GM21447 (cell line): ENCODE measurements at regions not wholly inside any gene's neighbourhood (a gene's known extent, or its start where the extent isn't known, plus 50 kb on each side); places are given as distances from the start of the nearest gene placed in this dataset.
"Not testable (repeated sequence)": the region's sequence is repeated elsewhere in the genome, so short reads cannot be mapped to it uniquely, and the experiment has no call there.

Experiments
- ATAC-seq: cut with Tn5 transposase; IDR thresholded peaks from one replicate; pipeline ENCODE4 v1.9.1; 2021; ENCODE audit not compliant: unreplicated experiment

DNA sequence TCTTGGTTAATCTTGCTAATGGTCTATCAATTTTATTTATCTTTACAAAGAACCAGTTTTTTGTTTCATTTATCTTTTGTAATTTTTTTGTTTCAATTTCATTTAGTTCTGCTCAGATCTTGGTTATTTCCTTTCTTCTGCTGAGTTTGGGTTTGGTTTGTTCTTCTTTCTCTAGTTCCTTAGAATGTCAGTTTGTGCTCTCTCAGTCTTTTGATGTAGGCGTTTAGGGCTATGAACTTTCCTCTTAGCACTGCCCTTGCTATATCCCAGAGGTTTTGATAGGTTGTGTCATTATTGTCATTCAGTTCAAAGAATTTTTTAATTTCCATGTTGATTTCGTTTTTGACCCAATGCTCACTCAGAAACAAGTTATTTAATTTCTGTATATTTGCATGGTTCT is 97.1 kb upstream of the CHST15 start:
- ATAC-seq: not testable (repeated sequence)

DNA sequence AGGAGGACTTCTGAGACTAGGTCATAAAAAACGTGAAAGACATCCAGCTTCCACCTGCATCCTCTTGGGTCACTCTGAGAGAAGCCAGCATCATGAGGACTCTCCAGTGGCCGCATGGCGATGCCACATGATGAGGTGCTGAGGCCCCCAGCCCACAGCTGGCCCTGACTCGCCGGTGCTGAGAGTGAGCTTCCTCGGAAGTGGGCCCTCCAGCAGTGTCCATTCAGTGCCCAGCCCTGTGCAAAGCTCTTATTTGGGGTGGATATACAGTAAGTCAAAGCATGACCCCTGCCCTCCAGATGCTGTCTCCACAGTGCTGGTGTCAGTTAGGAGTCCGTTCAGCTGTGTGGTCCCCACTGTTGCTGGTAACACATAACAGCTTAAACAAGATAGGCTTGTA is 93.6 kb upstream of the CHST15 start:
- ATAC-seq: no peak

DNA sequence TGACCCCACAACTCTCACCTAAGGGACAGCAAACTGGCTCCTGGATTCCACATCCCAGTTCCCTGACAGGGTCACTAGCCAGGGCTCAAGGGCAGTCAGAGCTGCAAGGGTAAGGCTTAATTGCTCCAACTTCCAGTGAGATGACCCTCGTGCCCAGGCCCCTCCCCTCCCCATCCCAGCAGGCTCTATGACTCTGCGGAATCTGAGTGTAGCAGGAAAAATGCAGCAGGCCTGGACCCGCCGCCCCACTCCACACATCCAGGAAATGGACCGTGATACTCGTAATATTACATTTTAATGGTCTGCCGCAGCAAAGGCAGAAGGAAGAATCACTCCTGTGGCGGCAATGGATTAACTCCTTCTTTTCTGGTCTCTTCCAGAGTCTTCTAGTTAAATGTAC is 91.7 kb upstream of the CHST15 start:
- no peak for ATAC-seq

DNA sequence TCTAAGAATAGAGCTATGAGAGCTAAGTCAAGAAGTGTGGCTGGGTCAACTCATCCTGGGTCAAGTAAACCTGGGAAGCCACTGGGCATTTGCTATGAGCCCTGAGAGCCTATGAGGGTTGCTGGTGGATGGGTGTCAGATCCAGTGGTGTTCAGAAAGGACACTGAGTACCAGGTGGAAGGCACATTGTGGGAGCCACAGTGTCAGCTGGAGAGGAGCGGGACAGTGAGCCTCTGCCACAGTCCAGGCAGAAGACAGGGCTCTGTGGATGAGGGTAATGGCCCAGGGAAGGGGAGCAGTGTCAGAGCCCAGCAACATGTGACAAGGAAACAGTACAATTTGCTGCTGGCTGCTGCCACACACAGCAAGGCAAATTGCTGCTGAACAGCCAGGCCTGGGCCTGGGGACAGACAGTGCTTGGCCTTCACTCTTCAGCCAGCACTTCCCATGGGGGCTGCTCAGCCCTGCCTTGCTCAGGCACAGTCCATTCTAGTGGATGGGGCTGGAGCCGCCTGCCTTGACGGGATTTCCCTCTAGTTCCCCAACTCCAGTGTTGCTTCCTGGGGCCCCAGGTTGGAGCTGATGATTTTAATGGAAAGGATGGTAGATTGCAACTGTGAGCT is 90.9 kb upstream of the CHST15 start:
- ATAC-seq: no peak

DNA sequence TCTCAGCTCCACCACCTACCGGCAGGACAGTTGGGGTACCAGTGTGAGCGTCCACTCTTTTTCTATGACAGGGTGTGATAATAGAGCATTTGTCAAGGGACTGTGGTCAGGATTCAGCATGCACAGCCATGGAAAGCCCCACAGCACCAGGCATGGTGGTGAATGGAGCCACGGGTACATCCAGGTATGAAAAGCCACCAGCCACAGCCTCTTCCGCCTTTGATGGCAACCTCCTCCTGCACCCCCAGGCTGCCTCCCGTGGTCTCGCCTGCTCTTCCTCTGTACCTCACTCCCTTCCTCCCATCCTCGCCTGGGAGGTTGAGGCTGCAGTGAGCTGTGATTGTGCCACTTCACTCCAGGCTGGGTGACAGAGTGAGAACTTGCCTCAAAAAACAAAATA is 90.2 kb upstream of the CHST15 start:
- ATAC-seq: no peak

DNA sequence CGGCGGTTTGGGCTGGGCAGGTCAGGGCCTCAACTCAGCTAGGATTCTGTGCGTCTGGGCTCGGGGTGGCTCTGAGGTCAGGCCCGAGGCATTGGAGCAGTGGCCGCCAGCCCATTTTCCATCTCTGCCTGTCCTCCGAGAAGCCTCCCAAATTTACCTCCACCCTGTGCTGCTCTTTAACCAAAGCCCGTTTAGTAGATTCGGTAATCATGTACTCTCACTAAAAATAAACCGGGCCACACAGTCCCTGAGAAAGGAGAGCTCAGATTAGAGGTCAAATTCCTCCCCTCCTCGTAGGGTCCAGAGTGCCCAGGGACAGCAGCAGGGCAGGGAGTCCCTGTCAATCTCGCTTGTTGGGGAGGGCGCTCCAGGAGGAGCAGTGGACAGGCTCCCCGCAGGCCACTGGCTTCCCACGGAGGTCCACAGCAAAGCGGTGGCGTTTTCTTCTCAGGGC is 88.7 kb upstream of the CHST15 start:
- ATAC-seq: no peak

DNA sequence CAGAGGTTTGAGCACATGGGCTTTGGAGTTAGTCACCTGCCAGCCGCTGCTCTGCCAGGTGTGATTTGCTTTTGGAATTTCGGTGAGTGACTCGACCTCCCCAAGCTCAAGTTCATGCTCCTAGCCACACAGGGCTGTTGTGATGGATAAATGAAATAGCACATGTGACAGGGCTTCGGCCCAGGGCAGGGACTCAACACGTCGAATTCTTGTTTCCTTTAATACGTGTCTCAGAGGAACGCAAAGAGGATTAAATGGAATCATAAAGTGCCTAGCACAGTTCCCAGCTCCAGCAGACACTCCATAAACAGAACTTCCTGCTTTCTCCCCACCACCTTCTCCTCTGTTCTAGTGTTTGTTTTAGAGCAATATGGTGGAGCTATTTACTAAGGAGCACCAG is 88.3 kb upstream of the CHST15 start:
- no peak for ATAC-seq

DNA sequence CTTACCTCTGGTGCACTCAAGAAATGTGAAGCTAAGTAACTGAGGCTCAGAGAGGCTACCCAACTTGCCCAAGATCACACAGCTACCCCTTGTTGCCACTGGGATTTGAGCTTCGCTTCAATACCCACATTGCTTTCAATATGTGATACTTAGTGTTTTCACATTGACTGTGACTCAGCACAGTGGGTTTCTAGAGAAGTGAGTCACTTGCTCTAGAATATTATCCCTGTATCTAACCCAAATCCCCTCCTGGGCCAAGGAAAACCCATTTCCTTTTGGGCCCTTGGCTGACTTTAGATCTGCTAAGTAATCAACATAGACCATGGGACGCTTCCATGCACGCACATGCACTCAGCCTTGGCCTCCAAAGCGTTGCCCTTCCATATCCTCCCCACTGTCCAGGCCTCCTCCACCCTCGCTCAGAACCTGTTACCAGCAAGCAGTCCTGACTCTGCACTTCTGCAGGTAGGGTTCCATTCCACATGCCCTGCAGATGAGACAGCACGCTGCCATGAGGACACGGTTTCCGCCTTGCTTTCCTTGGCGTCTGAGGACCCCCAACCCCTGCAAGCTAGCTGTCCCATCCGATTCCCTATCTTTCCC is 87.7 kb upstream of the CHST15 start:
- ATAC-seq: no peak

DNA sequence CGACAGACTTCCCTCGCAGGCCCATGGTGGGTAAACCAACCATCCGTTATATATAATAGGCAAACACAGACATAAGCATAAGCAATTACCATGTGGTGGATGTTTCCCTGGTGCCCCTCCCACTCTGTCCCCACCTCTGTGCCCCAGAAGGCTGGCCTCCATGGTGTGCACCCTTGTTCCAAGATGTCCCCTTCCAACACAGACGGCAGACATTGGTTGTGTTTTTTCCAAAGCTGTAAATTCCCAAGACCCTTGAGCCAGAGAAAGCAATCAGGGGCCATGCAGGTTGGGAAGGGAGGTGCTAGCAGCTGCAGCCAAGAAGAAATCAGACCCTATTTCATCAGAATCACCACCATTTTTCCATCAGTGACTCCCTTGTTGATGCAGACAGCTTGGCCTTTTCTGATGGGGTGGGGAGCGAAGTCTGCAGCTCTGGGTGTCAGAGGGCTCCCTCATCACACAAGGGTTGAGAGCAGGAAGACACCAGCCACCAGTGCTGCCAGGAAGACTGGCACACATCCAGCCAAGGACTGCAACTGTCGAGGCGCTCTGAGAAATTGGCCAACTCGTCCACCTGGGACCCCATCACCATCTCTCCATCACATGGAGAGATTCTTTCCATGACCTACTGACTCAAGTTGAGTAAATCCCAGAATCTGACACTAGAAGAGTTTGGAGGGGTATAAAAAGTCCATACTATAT is 86.8 kb upstream of the CHST15 start:
- no peak for ATAC-seq

DNA sequence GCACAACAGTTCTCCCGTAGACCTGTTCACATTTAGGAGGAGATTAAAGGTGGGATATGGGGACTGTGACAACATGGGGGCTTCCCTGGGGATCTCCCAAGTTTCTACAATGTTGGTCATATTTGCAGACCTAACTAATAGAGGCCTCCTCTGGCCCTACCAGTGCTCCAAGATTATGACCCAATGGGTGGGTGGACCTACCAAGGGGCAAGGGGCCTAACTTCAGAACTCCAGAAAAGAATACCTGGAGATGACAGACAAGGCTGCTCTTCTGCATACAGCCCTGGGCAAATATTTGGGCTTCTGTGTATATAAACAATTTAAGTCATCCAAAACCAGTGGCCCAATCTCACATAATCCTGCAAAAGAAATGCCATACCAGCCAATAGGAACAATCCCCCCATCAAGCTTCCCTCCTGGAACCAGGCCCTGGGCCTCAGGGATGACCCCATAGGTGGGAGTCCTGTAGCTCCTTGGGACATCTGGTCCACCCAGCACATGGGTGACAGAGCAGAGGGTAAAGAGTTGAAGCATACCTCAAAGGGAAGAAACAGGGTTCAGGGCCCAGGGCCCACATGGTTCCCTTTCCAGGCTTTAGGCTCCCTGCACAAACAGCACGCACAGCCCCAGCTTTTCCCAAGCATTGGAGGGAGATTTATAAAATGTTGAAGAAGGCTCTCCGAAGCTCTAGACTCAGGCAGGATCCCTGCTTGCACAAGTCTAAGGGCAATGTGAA is 86.1 kb upstream of the CHST15 start:
- ATAC-seq: no peak

DNA sequence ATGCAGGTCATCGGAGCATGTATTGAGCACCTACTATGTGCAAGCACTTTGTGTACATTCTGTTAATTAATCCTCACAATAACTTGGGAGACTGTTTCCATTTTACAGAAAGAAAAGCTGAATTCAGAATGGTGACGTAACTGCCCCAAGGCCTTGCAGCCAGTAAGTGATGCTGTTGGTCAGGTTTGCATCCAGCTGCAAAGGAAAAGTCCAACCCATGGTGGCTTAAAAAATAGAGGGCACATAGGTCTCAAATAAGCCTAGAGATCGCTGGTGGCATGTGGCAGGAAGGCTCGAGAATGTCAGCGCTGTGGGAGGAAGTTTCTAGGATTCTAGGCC is 83.8 kb upstream of the CHST15 start:
- ATAC-seq: no peak

DNA sequence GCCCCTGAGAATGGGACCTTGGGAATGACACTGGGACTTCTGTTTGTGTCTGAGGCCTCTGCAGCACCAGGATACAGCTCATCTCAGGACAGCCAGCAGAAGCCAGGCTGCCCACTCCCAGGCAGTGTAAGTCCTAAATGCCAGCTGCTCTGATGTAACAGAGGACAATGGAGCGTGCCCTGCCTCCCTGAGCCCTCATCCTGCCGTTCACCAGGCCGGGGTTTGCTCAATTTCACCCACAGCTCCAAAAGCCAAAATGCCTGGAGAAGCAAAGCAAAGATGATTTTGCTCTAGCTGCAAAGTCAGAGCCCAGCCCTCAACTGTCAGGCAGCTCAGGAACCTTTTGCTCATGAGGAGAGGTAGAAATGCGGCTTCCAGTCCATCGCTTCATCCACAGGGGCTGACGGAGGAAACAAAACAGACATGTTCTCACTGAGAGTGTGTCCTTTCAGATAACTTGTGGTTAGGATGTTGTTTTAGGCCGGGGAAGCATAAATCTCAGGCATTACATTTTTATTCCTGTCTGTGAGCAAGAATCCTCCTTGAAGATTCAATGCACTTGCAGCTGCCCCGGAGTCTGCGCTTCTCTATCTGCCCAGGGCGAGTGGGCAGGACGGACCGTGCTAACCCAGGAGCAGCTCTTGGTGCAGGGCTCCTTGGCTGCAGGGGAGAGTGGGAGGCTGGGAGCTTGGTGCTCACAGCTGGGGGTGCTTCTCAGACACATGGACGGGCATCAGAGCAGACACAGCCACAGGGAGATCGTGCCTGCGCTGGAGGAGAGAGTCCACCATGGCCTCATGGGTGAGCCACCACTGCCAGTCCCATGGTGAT is 83.2 kb upstream of the CHST15 start:
- ATAC-seq: no peak

DNA sequence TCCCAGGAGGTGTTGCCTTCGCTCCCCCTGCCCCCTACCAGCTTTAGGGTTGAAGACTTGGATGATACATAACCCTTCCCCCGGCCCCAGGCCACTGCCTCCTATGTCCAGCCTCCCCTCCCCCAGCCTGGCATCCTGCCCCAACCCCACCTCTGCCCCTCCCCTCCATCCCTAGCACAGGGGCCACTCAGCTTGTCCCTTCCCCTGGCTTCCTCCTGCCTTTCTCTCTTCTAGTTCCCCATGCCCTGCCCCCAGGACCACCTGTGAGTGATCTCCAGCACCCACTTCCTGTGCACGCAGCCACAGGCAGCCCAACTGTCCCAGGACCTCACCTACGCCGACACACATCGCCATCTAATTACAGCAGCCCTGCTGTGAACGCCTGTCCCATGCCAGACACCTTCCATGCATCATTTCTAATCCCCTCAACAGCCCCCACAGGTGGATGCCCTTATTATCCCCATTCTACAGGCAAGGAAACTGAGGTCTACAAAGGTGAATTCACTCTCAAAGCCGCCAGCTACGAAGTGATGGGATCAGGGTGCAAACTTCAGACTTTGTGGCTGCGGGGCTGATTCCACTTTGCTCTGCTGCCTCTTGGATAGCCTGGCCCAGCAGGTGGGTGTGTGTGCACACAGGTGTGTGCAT is 82.4 kb upstream of the CHST15 start:
- no peak for ATAC-seq

DNA sequence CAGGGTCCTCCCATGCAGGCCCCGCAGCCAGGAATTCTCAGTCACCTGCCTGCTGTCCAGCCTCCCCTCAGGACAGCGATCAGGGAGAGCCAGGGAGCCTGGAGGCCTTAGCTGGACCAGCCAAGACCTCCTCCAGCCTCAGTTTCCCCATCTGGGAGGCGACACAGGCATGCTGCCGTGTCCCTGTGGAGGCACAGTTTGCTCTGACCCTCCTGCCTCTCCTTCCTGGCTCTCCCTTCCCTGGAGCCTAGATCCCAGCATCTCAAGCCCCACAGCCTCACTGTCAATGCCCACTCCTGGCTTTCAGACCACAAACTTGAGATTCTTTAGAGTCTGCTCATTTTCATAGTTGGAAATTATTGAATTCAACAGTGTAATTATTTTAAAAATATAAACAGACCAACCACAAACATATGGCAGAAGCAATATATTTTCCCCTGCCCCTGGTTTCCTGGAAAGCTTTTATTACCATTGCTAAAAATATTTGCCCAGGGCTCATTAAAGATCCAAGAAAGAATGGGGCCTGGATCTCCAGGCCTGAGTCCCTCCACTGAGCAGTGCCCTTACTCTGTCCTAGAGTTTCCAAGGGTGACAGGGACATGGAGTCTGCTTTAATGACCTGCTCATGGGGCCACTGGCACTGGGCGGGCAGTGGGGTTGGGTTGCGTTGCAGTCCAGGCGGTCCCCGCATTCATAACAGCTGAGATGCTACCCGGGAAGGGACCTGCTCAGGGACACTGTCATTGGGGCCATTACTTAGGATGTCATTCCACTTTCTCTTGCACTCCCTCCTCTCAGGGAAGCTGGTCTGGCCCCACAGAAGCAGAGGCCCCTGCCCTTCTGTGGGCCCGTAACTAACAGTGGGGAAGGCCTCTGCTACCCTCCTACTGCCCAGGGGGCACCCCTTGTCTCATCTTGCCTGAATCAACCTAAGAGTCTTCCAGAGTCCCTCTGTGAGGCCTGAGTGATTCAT is 81.6 kb upstream of the CHST15 start:
- no peak for ATAC-seq

DNA sequence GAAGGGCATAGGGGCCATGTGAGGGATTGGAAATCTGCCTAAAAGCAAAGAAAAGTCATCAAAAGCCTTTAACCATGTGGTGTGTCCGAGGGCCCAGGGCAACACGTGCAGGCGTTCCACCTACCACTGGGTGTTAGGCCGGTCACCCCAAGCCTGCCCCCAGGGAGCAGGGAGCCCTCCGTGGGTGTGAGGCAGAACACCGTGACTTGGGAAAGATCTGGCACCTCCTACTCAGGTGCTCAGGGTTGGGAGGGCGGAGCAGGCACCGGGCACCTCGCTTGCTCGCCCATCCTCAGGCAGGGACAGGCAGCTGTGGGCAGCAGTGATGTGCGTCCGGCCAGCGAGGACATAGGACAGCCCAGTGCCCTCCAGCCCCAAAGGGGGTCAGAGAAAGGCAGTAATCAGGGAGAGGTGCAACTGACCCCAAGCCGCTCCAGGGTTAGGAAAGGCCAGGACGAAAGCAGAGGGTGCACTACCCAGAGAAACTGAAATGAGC is 80.7 kb upstream of the CHST15 start:
- ATAC-seq: no peak

DNA sequence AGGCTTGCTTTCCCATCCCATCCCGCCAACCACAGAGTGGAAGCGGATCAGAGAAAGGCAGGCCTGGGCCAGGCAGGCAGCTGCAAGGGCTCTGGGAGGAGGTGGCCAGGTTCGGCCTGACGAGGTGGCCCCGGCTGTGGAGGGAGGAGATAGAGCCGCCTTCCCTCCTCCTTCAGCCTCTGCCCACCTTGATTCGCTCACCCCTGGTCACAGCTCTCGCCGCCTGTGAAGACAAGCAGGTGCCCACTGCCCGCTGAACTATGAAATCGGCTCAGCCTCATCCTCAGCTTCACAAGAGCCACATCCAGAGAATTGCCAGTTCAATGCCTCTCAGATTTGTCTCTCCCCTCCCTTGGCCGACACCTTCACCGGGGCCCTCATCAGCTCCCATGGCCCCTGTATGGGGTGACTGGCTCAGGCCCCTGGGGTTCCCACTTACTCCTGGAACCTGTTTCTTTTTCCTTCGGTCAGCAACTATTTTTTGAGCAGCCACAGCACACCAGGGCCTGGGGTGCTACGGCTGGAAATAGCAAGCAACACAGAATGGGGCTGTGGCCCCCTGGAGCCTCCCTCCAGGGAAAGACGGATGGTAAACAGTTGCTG is 80.0 kb upstream of the CHST15 start:
- no peak for ATAC-seq

DNA sequence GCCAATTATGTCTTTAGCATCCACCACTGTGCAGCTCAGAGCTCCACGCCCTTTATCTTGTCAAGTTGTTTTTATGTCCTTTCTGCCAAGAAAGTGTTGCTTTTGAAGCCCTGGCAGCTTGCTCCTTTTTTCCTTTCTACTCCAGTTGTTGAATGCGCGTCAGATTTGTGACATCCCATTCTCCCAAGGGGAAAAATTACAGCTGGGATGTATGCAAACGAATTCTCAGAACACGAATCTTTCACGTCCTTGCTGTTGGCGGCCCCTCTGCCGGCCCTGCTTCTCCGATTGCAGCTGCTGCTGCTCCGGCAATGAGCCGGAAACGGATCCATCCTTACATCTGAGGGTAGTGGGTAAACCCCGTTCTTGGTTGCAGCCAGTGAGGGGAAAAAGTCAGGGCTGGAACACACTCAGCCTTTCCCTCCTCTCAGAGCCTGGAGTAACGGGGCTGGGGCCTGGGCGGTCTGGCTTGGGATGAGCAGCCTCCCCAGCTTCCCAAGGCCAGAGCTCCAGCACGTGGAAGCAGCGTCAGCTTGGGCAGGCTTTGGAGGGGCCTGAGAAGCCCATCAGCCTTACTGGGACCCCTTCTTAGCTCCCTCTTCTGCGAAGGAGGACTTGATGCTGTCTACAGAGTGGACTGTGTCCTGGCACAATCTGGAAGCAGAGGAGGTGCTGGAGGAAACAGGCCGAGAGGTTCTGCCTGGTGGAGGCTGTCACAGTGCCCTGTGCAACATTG is 79.0 kb upstream of the CHST15 start:
- ATAC-seq: no peak

DNA sequence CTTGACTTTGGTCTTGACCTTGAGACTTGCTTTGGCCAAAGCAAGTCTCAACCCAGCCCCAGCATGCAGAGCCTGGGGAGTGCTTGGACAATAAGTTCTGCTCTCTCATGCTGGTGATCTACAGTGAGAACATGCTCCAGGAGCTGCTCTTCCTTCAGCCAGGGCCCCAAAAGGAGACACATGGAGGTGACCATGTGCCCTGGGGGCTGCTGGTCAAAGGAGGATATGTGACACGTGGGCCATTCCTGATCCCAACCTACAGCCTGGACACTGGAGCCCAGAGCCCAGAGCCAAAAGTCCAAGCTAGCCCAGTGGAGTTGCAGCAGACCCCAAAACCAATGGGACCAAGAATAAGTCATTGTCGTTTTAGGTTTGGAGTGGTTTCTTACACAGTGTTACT is 78.2 kb upstream of the CHST15 start:
- ATAC-seq: no peak
